ENCODE measurements at regions not wholly inside any gene's neighbourhood (a gene's known extent, or its start where the extent isn't known, plus 50 kb on each side); places are given as distances from the start of the nearest gene placed in this dataset.
"Not testable (repeated sequence)": the region's sequence is repeated elsewhere in the genome, so short reads cannot be mapped to it uniquely, and the experiment has no call there.

DNA sequence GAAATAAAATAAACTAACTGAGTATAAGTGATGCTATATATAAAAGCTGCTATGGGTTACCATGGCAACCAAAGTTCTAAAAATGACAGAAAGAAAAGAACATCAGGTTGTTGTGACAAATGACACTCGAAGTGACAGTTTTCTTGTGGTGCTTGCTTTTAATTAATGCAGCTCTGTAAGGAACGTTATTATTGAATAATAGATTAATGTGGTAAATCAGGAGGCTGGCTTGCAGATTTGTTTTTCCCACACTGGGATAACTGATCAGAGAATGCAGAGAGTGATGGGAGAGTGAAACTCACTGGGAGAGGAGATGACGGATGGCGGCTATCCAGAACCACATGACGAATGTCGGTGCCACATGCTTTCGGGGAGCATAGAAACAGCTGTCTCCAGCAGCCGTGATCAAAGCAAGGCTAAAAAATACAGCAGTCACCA lies 207.0 kb upstream of the ATP10A start:
- H3K27ac ChIP-seq = no peak overlapping the region
- H3K9me3 ChIP-seq = no peaks in the 10 kb centered on the region
- WGBS, 2 donors = 34% methylated on average over 8 of the region's 8 CpGs
- DNase-seq (no peak), ATAC-seq (no peak)
- intact Hi-C loops (cut with DNase I) = no loop called here
- no peak overlapping the region for H3K4me3 ChIP-seq
- TF ChIP-seq, protein P1, sequence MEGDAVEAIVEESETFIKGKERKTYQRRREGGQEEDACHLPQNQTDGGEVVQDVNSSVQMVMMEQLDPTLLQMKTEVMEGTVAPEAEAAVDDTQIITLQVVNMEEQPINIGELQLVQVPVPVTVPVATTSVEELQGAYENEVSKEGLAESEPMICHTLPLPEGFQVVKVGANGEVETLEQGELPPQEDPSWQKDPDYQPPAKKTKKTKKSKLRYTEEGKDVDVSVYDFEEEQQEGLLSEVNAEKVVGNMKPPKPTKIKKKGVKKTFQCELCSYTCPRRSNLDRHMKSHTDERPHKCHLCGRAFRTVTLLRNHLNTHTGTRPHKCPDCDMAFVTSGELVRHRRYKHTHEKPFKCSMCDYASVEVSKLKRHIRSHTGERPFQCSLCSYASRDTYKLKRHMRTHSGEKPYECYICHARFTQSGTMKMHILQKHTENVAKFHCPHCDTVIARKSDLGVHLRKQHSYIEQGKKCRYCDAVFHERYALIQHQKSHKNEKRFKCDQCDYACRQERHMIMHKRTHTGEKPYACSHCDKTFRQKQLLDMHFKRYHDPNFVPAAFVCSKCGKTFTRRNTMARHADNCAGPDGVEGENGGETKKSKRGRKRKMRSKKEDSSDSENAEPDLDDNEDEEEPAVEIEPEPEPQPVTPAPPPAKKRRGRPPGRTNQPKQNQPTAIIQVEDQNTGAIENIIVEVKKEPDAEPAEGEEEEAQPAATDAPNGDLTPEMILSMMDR (IDR thresholded peaks at IDR 0.05) = no peak
- no peak for TF ChIP-seq POLR2A (IDR thresholded peaks at IDR 0.05)
- no peaks in the 10 kb centered on the region for H3K27me3 ChIP-seq
- no peaks in the 10 kb centered on the region for H3K4me1 ChIP-seq
- H3K36me3 ChIP-seq (replicated peaks in 1 of 2; ENCODE audit: insufficient read depth in 1 of 2, low read depth in 2 of 2) = no peaks in the 10 kb centered on the region

- intact Hi-C loops (cut with DNase I) = no loop called here
- no peak for DNase-seq
- Histone ChIP-seq H3K4me3 (no peak overlapping the region), H3K27me3 (no peaks in the 10 kb centered on the region), H3K27ac (no peak overlapping the region), H3K4me1 (no peaks in the 10 kb centered on the region), H3K9me3 (no peaks in the 10 kb centered on the region), H3K36me3 (replicated peaks in 1 of 2; ENCODE audit: insufficient read depth in 1 of 2, low read depth in 2 of 2) (no peaks in the 10 kb centered on the region)
- 29 to 48% methylated on average over 1 of the region's 1 CpG for WGBS, 2 donors
- TF ChIP-seq, protein P1 (IDR thresholded peaks at IDR 0.05) = no peak
- TF ChIP-seq POLR2A (IDR thresholded peaks at IDR 0.05) = no peak
- ATAC-seq = no peak
Observed at GRCh38 chr15:26069231-26069641, 206.1 kb upstream of the ATP10A start.

DNA sequence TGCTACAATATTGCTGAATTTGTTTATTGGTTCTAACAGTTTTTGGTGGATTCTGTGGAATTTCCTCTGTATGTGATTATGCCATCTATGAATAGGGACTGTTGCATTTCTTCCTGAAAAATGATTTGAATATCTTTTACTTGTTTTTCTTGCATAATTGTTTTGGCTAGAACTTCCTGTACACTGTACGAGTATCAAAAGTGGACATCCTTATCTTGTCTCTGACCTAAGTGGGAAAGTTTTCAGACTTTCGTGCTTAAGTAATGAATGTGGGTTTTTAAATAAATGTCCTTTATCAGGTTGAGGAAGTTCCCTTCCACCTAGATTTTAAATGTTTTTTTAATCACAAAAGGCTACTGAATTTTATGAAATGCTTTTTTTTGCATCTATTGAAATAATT lies 203.8 kb upstream of the ATP10A start:
- 22 to 26% methylated on average over 2 of the region's 2 CpGs for WGBS, 2 donors
- Histone ChIP-seq H3K36me3 (replicated peaks in 1 of 2; ENCODE audit: insufficient read depth in 1 of 2, low read depth in 2 of 2) (no peaks in the 10 kb centered on the region), H3K27me3 (no peaks in the 10 kb centered on the region), H3K4me3 (no peak overlapping the region), H3K9me3 (no peaks in the 10 kb centered on the region), H3K4me1 (no peaks in the 10 kb centered on the region), H3K27ac (no peak overlapping the region)
- ATAC-seq = no peak
- intact Hi-C loops (cut with DNase I) = no loop called here
- TF ChIP-seq, protein P1 (IDR thresholded peaks at IDR 0.05) = no peak
- no peak for TF ChIP-seq POLR2A (IDR thresholded peaks at IDR 0.05)
- DNase-seq = no peak

- H3K4me1 ChIP-seq = no peaks in the 10 kb centered on the region
- H3K36me3 ChIP-seq (replicated peaks in 1 of 2; ENCODE audit: insufficient read depth in 1 of 2, low read depth in 2 of 2) = no peaks in the 10 kb centered on the region
- intact Hi-C loops (cut with DNase I) = no loop called here
- no peaks in the 10 kb centered on the region for H3K9me3 ChIP-seq
- no peak overlapping the region for H3K27ac ChIP-seq
- no peak overlapping the region for H3K4me3 ChIP-seq
- ATAC-seq (no peak), DNase-seq (no peak)
- 60 to 80% methylated on average over 2 of the region's 2 CpGs for WGBS, 2 donors
- no peaks in the 10 kb centered on the region for H3K27me3 ChIP-seq
- TF ChIP-seq, protein P1 (IDR thresholded peaks at IDR 0.05) = no peak
- no peak for TF ChIP-seq POLR2A (IDR thresholded peaks at IDR 0.05)
Observed at GRCh38 chr15:26065723-26066122, 202.6 kb upstream of the ATP10A start.

DNA sequence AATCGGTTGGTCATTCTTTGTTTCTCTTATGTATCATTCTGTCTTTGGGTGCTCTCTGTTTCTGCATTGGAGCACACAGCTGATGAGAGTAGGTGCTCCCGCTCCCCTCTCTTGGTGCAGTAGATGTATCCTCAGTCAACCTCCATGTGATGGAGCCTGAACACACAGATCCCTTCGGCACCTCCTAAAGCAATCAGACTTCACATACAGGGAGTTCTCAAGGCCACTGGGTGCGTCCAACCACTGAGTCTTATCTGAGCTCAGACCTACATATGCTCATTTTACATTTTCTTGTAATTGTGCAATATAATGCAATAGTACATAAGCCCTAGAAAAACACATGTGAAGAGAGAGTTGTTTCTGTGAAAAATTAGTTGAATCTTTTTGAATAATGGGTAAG lies 198.1 kb upstream of the ATP10A start:
- H3K36me3 ChIP-seq (replicated peaks in 1 of 2; ENCODE audit: insufficient read depth in 1 of 2, low read depth in 2 of 2) = no peaks in the 10 kb centered on the region
- ATAC-seq (no peak), DNase-seq (no peak)
- H3K27me3 ChIP-seq = no peaks in the 10 kb centered on the region
- TF ChIP-seq POLR2A (IDR thresholded peaks at IDR 0.05) = no peak
- TF ChIP-seq, protein P1 (IDR thresholded peaks at IDR 0.05) = no peak
- no peak overlapping the region for H3K27ac ChIP-seq
- H3K9me3 ChIP-seq = peaks cover 0 to 4% (median 0%) of the 10 kb centered on the region in 3 donors
- intact Hi-C loops (cut with DNase I) = no loop called here
- 40 to 62% methylated on average over 4 of the region's 4 CpGs for WGBS, 2 donors
- no peaks in the 10 kb centered on the region for H3K4me1 ChIP-seq
- H3K4me3 ChIP-seq = no peak overlapping the region

- H3K27ac ChIP-seq; H3K4me1 ChIP-seq; ATAC-seq; H3K4me3 ChIP-seq; H3K27me3 ChIP-seq; H3K36me3 ChIP-seq (replicated peaks in 1 of 2; ENCODE audit: insufficient read depth in 1 of 2, low read depth in 2 of 2); intact Hi-C loops (cut with DNase I); DNase-seq; H3K9me3 ChIP-seq: not testable (repeated sequence)
- WGBS, 2 donors = 83 to 89% methylated on average over 14 to 27 of the region's 29 CpGs
Observed at GRCh38 chr15:26056766-26057165, 193.6 kb upstream of the ATP10A start.

Data from body of pancreas (tissue), 4 donors.